HepG2 (cell line): ENCODE measurements at regions not wholly inside any gene's neighbourhood (a gene's known extent, or its start where the extent isn't known, plus 50 kb on each side); places are given as distances from the start of the nearest gene placed in this dataset.

ENCODE experiments used
- ATF2 ChIP-seq: sonication (generic); formaldehyde crosslinking; IDR thresholded peaks from 2 replicates; pipeline ENCODE4 v1.4.0; 2020; ENCODE audit warnings: missing genetic modification reagents
- ETV5 ChIP-seq: IDR thresholded peaks from 2 replicates; pipeline ENCODE4 v1.6.1; 2018; ENCODE audit warnings: missing biosample characterization, missing genetic modification reagents, inconsistent platforms, borderline replicate concordance
- FUBP1 ChIP-seq: sonication (generic); formaldehyde crosslinking; IDR thresholded peaks from 2 replicates; pipeline ENCODE4 v1.5.1; 2020; ENCODE audit warnings: missing genetic modification reagents, mild to moderate bottlenecking, borderline replicate concordance
- GTF2F1 ChIP-seq: fragments of 150-350 bp; IDR thresholded peaks from 2 replicates; pipeline ENCODE4 v1.6.1; 2014; ENCODE audit warnings: low read length
- HDAC1 ChIP-seq: sonication (generic); formaldehyde crosslinking; IDR thresholded peaks from 2 replicates; pipeline ENCODE4 v1.5.1; 2020; ENCODE audit warnings: mild to moderate bottlenecking, missing genetic modification reagents
- HMGA1 ChIP-seq: sonication (generic); formaldehyde crosslinking; conservative IDR thresholded peaks from 2 replicates; pipeline ENCODE4 v1.4.0; 2020; ENCODE audit warnings: missing genetic modification reagents
- HNF4G ChIP-seq, 2 experiments: sonication (generic) in 1 of 2; formaldehyde crosslinking in 1 of 2; IDR thresholded peaks; 2 replicates each; pipeline versions ENCODE4 v1.4.0 to v1.6.1; 2011 to 2020; ENCODE audit warnings: borderline replicate concordance in 2 of 2, low read depth in 2 of 2, mild to moderate bottlenecking in 2 of 2, low read length in 1 of 2, missing genetic modification reagents in 1 of 2, moderate library complexity in 1 of 2
- HOXA3 ChIP-seq: sonication (generic); formaldehyde crosslinking; IDR thresholded peaks from 2 replicates; pipeline ENCODE4 v1.5.0; 2020; ENCODE audit warnings: missing genetic modification reagents
- LCORL ChIP-seq, 2 experiments: fragments of 450-650 bp in 1 of 2; sonication (generic) in 1 of 2; formaldehyde crosslinking in 1 of 2; IDR thresholded peaks; 2 replicates each; pipeline versions ENCODE4 v1.5.0 to v1.6.1; 2017 to 2020; ENCODE audit warnings: antibody characterized with exemption in 1 of 2, missing genetic modification reagents in 1 of 2
- SKIL ChIP-seq: sonication (generic); formaldehyde crosslinking; IDR thresholded peaks from 2 replicates; pipeline ENCODE4 v1.8.0; 2022; ENCODE audit warnings: missing genetic modification reagents, mild to moderate bottlenecking, moderate library complexity, borderline replicate concordance
- TBP ChIP-seq: sonication (generic); formaldehyde crosslinking; IDR thresholded peaks from 2 replicates; pipeline ENCODE4 v1.5.0; 2020; ENCODE audit warnings: missing genetic modification reagents
- TEAD2 ChIP-seq: sonication (generic); formaldehyde crosslinking; IDR thresholded peaks from 2 replicates; pipeline ENCODE4 v1.9.0; 2021; ENCODE audit warnings: missing genetic modification reagents
- TRIM22 ChIP-seq: fragments of 450-650 bp; IDR thresholded peaks from 2 replicates; pipeline ENCODE4 v1.6.1; 2017
- ZBTB42 ChIP-seq: sonication (generic); formaldehyde crosslinking; IDR thresholded peaks from 2 replicates; pipeline ENCODE4 v1.5.0; 2020; ENCODE audit warnings: mild to moderate bottlenecking, missing genetic modification reagents
- ZBTB7A ChIP-seq: sonication (generic); formaldehyde crosslinking; IDR thresholded peaks from 2 replicates; pipeline ENCODE4 v1.8.0; 2022; ENCODE audit warnings: mild to moderate bottlenecking, missing genetic modification reagents
- ZNF12 ChIP-seq: sonication (generic); formaldehyde crosslinking; IDR thresholded peaks from 2 replicates; pipeline ENCODE4 v1.5.0; 2020; ENCODE audit warnings: missing genetic modification reagents
- ZNF18 ChIP-seq: sonication (generic); formaldehyde crosslinking; IDR thresholded peaks from 2 replicates; pipeline ENCODE4 v1.8.0; 2022; ENCODE audit warnings: mild to moderate bottlenecking, missing genetic modification reagents; ENCODE audit not compliant: insufficient replicate concordance
- ZNF333 ChIP-seq: sonication (generic); formaldehyde crosslinking; IDR thresholded peaks from 2 replicates; pipeline ENCODE4 v1.4.0; 2020; ENCODE audit warnings: mild to moderate bottlenecking, missing genetic modification reagents, borderline replicate concordance
- ZNF501 ChIP-seq: sonication (generic); formaldehyde crosslinking; IDR thresholded peaks from 2 replicates; pipeline ENCODE4 v1.5.1; 2020; ENCODE audit warnings: mild to moderate bottlenecking, moderate library complexity, missing genetic modification reagents

- TF ChIP-seq ZBTB42 (CRISPR knock-in tag) (no peak), HMGA1 (CRISPR knock-in tag) (no peak), HOXA3 (CRISPR knock-in tag) (peak; percentile 15; the same call in 1 of the 2 replicates), GTF2F1 (no peak), TBP (CRISPR knock-in tag) (no peak), TEAD2 (CRISPR knock-in tag) (no peak), ZNF501 (0 out of 2 replicates have a peak, but pooled peaks have one; percentile 8), HNF4G (IDR thresholded peaks at IDR 0.05; ENCODE audit: borderline replicate concordance, low read depth, low read length) (no peak; the same call in 1 of the 2 replicates), HNF4G (CRISPR knock-in tag; IDR thresholded peaks at IDR 0.05; ENCODE audit: borderline replicate concordance, low read depth) (no peak; the same call in 1 of the 2 replicates), LCORL (IDR thresholded peaks at IDR 0.05) (no peak), LCORL (CRISPR knock-in tag; IDR thresholded peaks at IDR 0.05) (peak; percentile 93), ZNF18 (CRISPR knock-in tag) (no peak), ZBTB7A (no peak; the same call in 1 of the 2 replicates), TRIM22 (no peak), ZNF333 (CRISPR knock-in tag) (no peak), SKIL (peak; percentile 11; the same call in 1 of the 2 replicates), ETV5 (CRISPR knock-in tag) (peak; percentile 51; the same call in 1 of the 2 replicates), ATF2 (CRISPR knock-in tag) (peak; percentile 46; the same call in 1 of the 2 replicates), ZNF12 (CRISPR knock-in tag) (no peak), HDAC1 (peak; percentile 70; the same call in 1 of the 2 replicates), FUBP1 (CRISPR knock-in tag) (no peak)
Observed at GRCh38 chr20:50267041-50267865, 76.6 kb downstream of the CEBPB start (continued).
